HCT116 (cell line): ENCODE measurements at regions not wholly inside any gene's neighbourhood (a gene's known extent, or its start where the extent isn't known, plus 50 kb on each side); places are given as distances from the start of the nearest gene placed in this dataset.

Source experiments
- ATAC-seq: fragments of 200-7000 bp; cut with Tn5 transposase; 2 replicates; pipeline ENCODE4 v1.9.1; 2020; ENCODE audit warnings: mild to moderate bottlenecking, moderate library complexity
- BruUV-seq: library from RNA; stranded (reverse); fragments of 400-500 nt; replicated peaks from 2 replicates; lab custom pipeline; 2021; lab: Mats Ljungman, UMichigan
- CTCF ChIA-PET: fragments of 300-600 bp; sonication (Branson Sonifier 250); formaldehyde crosslinking; loops from one replicate; lab custom pipeline; 2021; ENCODE audit warnings: antibody characterized with exemption; lab: Charles Lee
- POLR2A ChIA-PET: fragments of 300-600, 350-600 bp; sonication (Branson Sonifier 250); formaldehyde crosslinking; loops from one replicate; lab custom pipeline; 2021; ENCODE audit warnings: antibody characterized with exemption; lab: Charles Lee
- RAD21 ChIA-PET, 2 experiments: fragments of 300-600 bp; sonication (Branson Sonifier 250); formaldehyde crosslinking; loops; one replicate each; lab custom pipeline; 2023; ENCODE audit warnings: low total read pairs in 2 of 2; ENCODE audit not compliant: uncharacterized antibody in 2 of 2, unreplicated experiment in 2 of 2, low non-redundant PET in 1 of 2; lab: Charles Lee
- DNase-seq: peaks from one replicate; pipeline ENCODE4 v3.0.0-alpha.2; 2010; ENCODE audit warnings: low read depth, low spot score
- H2AFZ ChIP-seq: fragments of 200-600 bp; shearing (Covaris generic), sonication (generic); 2 replicates; pipeline ENCODE4 v1.6.1; 2017; ENCODE audit warnings: low read depth, mixed run types, mixed read lengths, antibody characterized with exemption, low read length; ENCODE audit not compliant: poor library complexity, severe bottlenecking
- H3K27ac ChIP-seq: 2 replicates; pipeline ENCODE4 v1.5.1; 2012; ENCODE audit warnings: low read depth, low read length
- H3K27me3 ChIP-seq: fragments of 200-600 bp; sonication (generic); 2 replicates; pipeline ENCODE4 v1.6.1; 2016; ENCODE audit warnings: mixed run types, low read length, mixed read lengths; ENCODE audit not compliant: insufficient read depth
- H3K36me3 ChIP-seq, 2 experiments: fragments of 200-500 bp in 1 of 2; fragments of 200-600 bp in 1 of 2; sonication (Bioruptor generic) in 1 of 2; sonication (generic) in 1 of 2; 2 replicates each; pipeline versions ENCODE4 v1.5.1 to v1.6.1; 2014 to 2016; ENCODE audit warnings: low read length in 2 of 2, inconsistent platforms in 1 of 2, mixed read lengths in 1 of 2, mixed run types in 1 of 2; ENCODE audit not compliant: insufficient read depth in 2 of 2, control insufficient read depth in 1 of 2
- H3K4me1 ChIP-seq, 2 experiments: fragments of 200-600 bp in 1 of 2; sonication (generic) in 1 of 2; 2 replicates each; pipeline versions ENCODE4 v1.5.1 to v1.6.1; 2012 to 2017; ENCODE audit warnings: low read length in 2 of 2, inconsistent platforms in 1 of 2, mild to moderate bottlenecking in 1 of 2, mixed read lengths in 1 of 2, mixed run types in 1 of 2, moderate library complexity in 1 of 2; ENCODE audit not compliant: insufficient read depth in 2 of 2, control insufficient read depth in 1 of 2
- H3K4me2 ChIP-seq: fragments of 200-600 bp; sonication (generic); 2 replicates; pipeline ENCODE4 v1.6.1; 2017; ENCODE audit warnings: mixed run types, low read length, mixed read lengths
- H3K4me3 ChIP-seq, 2 experiments: fragments of 200-600 bp in 1 of 2; sonication (generic) in 1 of 2; replicated peaks in 1 of 2; 2 replicates each; pipeline ENCODE4 v1.5.1; 2011 to 2016; ENCODE audit warnings: low read length in 2 of 2, control low read depth in 1 of 2, low read depth in 1 of 2, mild to moderate bottlenecking in 1 of 2, mixed read lengths in 1 of 2, mixed run types in 1 of 2
- H3K79me2 ChIP-seq: fragments of 200-600 bp; sonication (generic); 2 replicates; pipeline ENCODE4 v1.6.1; 2017; ENCODE audit warnings: mild to moderate bottlenecking, mixed run types, low read length, moderate library complexity, mixed read lengths; ENCODE audit not compliant: insufficient read depth
- H3K9ac ChIP-seq: fragments of 200-600 bp; sonication (generic); 2 replicates; pipeline ENCODE4 v1.6.1; 2016; ENCODE audit warnings: low read length, mixed read lengths
- H3K9me2 ChIP-seq: fragments of 200-600 bp; sonication (generic), shearing (Covaris generic); 2 replicates; pipeline ENCODE4 v1.6.1; 2017; ENCODE audit warnings: mixed run types, mild to moderate bottlenecking, moderate library complexity; ENCODE audit not compliant: insufficient read depth
- H3K9me3 ChIP-seq, 2 experiments: fragments of 200-500 bp in 1 of 2; fragments of 200-600 bp in 1 of 2; sonication (Bioruptor generic) in 1 of 2; sonication (generic) in 1 of 2; 2 replicates each; pipeline ENCODE4 v1.6.1; 2014 to 2017; ENCODE audit warnings: low read length in 2 of 2, mixed read lengths in 2 of 2, inconsistent platforms in 1 of 2, low read depth in 1 of 2, mild to moderate bottlenecking in 1 of 2, mixed run types in 1 of 2, moderate library complexity in 1 of 2; ENCODE audit not compliant: control insufficient read depth in 1 of 2, insufficient read depth in 1 of 2
- H4K20me1 ChIP-seq: fragments of 200-600 bp; sonication (generic), shearing (Covaris generic); 2 replicates; pipeline ENCODE4 v1.6.1; 2017; ENCODE audit warnings: mixed run types, mild to moderate bottlenecking, moderate library complexity; ENCODE audit not compliant: insufficient read depth
- CBX3 ChIP-seq: IDR thresholded peaks from 2 replicates; pipeline ENCODE4 v1.6.1; 2012; ENCODE audit warnings: low read depth
- CEBPB ChIP-seq: IDR thresholded peaks from 2 replicates; pipeline ENCODE4 v1.6.1; 2012; ENCODE audit warnings: low read depth
- EGR1 ChIP-seq: IDR thresholded peaks from 2 replicates; pipeline ENCODE4 v1.6.1; 2012; ENCODE audit warnings: low read depth
- ELF1 ChIP-seq: IDR thresholded peaks from 2 replicates; pipeline ENCODE4 v1.6.1; 2012; ENCODE audit warnings: low read depth, borderline replicate concordance
- EZH2 ChIP-seq: fragments of 200-600 bp; sonication (generic); IDR thresholded peaks from 2 replicates; pipeline ENCODE4 v1.6.1; 2017; ENCODE audit warnings: antibody characterized with exemption, mixed run types
- EZH2phosphoT487 ChIP-seq: fragments of 200-600 bp; IDR thresholded peaks from 2 replicates; pipeline ENCODE4 v1.6.1; 2018; ENCODE audit warnings: antibody characterized with exemption, borderline replicate concordance
- FOSL1 ChIP-seq: IDR thresholded peaks from 2 replicates; pipeline ENCODE4 v1.6.1; 2012; ENCODE audit warnings: low read depth
- JUND ChIP-seq: IDR thresholded peaks from 2 replicates; pipeline ENCODE4 v1.6.1; 2012
- POLR2AphosphoS5 ChIP-seq: IDR thresholded peaks from 2 replicates; pipeline ENCODE4 v1.6.1; 2011; ENCODE audit warnings: mild to moderate bottlenecking, low read depth, low read length, moderate library complexity
- SP1 ChIP-seq: IDR thresholded peaks from 2 replicates; pipeline ENCODE4 v1.6.1; 2012; ENCODE audit warnings: low read depth
- SRF ChIP-seq: IDR thresholded peaks from 2 replicates; pipeline ENCODE4 v1.6.1; 2012; ENCODE audit warnings: low read depth
- TCF7L2 ChIP-seq: IDR thresholded peaks from 2 replicates; pipeline ENCODE4 v1.7.0; 2011; ENCODE audit warnings: borderline replicate concordance, inconsistent platforms; ENCODE audit not compliant: insufficient read depth, insufficient read length; ENCODE audit errors: extremely low read depth
- YY1 ChIP-seq: IDR thresholded peaks from 2 replicates; pipeline ENCODE4 v1.6.1; 2011; ENCODE audit warnings: low read length, low read depth, moderate library complexity, mild to moderate bottlenecking; ENCODE audit not compliant: insufficient replicate concordance; ENCODE audit errors: extremely low read depth
- ZFX ChIP-seq: fragments of 450-650 bp; IDR thresholded peaks from 2 replicates; pipeline ENCODE4 v1.6.1; 2017
- ZNF274 ChIP-seq: fragments of 200-500 bp; sonication (Bioruptor generic); IDR thresholded peaks from 2 replicates; pipeline ENCODE4 v1.6.1; 2014; ENCODE audit warnings: mild to moderate bottlenecking, low read depth, low read length, inconsistent platforms
- intact Hi-C: fragments of 100-400 bp; cut with micrococcal nuclease; formaldehyde crosslinking; loops from 2 replicates; pipeline ENCODE4 v1.10.0; 2022
- TF ChIP-seq, protein P1 (sequence below): IDR thresholded peaks from 2 replicates; pipeline ENCODE4 v1.6.1; 2012; ENCODE audit warnings: low read depth
- TF ChIP-seq, protein P2 (sequence below): IDR thresholded peaks from 2 replicates; pipeline ENCODE4 v1.6.1; 2012
- TF ChIP-seq, protein P3 (sequence below), 3 experiments: fragments of 200-600 bp in 1 of 3; sonication (generic) in 1 of 3; IDR thresholded peaks in 2 of 3; conservative IDR thresholded peaks in 1 of 3; 2 replicates each; pipeline ENCODE4 v1.5.1; 2012 to 2017; ENCODE audit warnings: low read depth in 2 of 3, low read length in 2 of 3, antibody characterized with exemption in 1 of 3, borderline replicate concordance in 1 of 3, control low read depth in 1 of 3, mild to moderate bottlenecking in 1 of 3, mixed read lengths in 1 of 3, mixed run types in 1 of 3, moderate library complexity in 1 of 3; ENCODE audit not compliant: insufficient read depth in 1 of 3

DNA sequence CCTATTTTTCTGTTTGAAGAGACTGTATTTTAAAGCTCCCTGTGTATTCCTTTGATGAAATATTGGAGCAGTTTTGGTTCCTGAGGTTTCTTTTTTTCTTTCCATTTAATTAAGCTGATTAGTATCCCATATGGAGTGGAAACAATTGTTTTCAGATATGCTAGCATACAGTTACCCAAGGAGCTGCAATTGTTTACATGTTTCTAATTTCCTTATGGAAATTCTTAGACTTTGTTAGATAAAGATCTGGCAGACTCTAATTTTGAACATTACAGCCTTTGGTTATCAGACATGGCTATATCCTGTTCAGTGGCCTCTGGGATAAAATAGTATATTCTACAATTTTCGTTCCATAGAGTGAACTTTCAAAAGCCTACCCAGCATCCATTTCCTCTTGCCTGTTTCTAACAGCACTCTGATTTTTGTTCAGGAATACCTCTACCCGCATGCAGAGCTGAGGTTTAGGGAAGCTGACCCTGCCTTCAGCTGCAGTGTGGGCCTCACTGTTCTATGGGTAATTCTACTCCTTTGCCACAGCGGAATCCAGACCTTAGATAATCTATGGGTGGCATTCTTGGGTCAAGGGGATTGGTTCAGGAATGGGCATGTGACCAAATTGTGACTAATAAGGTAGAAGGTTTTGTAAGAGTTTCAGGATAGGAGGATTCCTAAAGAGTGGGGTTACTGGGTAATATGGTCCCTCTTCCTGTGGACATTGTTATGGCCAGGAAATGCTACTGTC is 161.1 kb upstream of the ANKRD28 start:
- Histone ChIP-seq H3K79me2 (no peaks in the 10 kb centered on the region), H2AFZ (no peak overlapping the region), H3K4me3 (no peak overlapping the region), H3K9me3 (no peaks in the 10 kb centered on the region), H3K27me3 (no peaks in the 10 kb centered on the region), H3K4me1 (no peaks in the 10 kb centered on the region), H3K9me2 (no peaks in the 10 kb centered on the region), H3K4me2 (no peak overlapping the region), H3K27ac (no peak overlapping the region), H3K36me3 (no peaks in the 10 kb centered on the region), H3K9ac (no peak overlapping the region), H4K20me1 (no peaks in the 10 kb centered on the region)
- no peak for ATAC-seq
- intact Hi-C loops = no loop called here
- TF ChIP-seq POLR2AphosphoS5 = no peak
- TF ChIP-seq YY1 = no peak
- TF ChIP-seq FOSL1 = no peak
- TF ChIP-seq EZH2 = no peak
- TF ChIP-seq SP1 = no peak
- TF ChIP-seq, protein P1, sequence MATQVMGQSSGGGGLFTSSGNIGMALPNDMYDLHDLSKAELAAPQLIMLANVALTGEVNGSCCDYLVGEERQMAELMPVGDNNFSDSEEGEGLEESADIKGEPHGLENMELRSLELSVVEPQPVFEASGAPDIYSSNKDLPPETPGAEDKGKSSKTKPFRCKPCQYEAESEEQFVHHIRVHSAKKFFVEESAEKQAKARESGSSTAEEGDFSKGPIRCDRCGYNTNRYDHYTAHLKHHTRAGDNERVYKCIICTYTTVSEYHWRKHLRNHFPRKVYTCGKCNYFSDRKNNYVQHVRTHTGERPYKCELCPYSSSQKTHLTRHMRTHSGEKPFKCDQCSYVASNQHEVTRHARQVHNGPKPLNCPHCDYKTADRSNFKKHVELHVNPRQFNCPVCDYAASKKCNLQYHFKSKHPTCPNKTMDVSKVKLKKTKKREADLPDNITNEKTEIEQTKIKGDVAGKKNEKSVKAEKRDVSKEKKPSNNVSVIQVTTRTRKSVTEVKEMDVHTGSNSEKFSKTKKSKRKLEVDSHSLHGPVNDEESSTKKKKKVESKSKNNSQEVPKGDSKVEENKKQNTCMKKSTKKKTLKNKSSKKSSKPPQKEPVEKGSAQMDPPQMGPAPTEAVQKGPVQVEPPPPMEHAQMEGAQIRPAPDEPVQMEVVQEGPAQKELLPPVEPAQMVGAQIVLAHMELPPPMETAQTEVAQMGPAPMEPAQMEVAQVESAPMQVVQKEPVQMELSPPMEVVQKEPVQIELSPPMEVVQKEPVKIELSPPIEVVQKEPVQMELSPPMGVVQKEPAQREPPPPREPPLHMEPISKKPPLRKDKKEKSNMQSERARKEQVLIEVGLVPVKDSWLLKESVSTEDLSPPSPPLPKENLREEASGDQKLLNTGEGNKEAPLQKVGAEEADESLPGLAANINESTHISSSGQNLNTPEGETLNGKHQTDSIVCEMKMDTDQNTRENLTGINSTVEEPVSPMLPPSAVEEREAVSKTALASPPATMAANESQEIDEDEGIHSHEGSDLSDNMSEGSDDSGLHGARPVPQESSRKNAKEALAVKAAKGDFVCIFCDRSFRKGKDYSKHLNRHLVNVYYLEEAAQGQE = no peak
- TF ChIP-seq, protein P2, sequence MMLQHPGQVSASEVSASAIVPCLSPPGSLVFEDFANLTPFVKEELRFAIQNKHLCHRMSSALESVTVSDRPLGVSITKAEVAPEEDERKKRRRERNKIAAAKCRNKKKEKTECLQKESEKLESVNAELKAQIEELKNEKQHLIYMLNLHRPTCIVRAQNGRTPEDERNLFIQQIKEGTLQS = no peak
- TF ChIP-seq, protein P3, sequence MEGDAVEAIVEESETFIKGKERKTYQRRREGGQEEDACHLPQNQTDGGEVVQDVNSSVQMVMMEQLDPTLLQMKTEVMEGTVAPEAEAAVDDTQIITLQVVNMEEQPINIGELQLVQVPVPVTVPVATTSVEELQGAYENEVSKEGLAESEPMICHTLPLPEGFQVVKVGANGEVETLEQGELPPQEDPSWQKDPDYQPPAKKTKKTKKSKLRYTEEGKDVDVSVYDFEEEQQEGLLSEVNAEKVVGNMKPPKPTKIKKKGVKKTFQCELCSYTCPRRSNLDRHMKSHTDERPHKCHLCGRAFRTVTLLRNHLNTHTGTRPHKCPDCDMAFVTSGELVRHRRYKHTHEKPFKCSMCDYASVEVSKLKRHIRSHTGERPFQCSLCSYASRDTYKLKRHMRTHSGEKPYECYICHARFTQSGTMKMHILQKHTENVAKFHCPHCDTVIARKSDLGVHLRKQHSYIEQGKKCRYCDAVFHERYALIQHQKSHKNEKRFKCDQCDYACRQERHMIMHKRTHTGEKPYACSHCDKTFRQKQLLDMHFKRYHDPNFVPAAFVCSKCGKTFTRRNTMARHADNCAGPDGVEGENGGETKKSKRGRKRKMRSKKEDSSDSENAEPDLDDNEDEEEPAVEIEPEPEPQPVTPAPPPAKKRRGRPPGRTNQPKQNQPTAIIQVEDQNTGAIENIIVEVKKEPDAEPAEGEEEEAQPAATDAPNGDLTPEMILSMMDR (IDR thresholded peaks at IDR 0.05 in 2 of 3, conservative IDR thresholded peaks at IDR 0.05 in 1 of 3; ENCODE audit: borderline replicate concordance in 1 of 3, insufficient read depth in 1 of 3, low read depth in 2 of 3, low read length in 2 of 3) = no peak
- TF ChIP-seq EGR1 = no peak
- no peak for TF ChIP-seq CEBPB
- TF ChIP-seq ZNF274 = no peak
- TF ChIP-seq CBX3 = no peak
- TF ChIP-seq TCF7L2 = no peak
- no peak for TF ChIP-seq EZH2phosphoT487
- TF ChIP-seq ELF1 = no peak
- TF ChIP-seq SRF = no peak
- no peak for TF ChIP-seq ZFX
- TF ChIP-seq JUND = no peak
- ChIA-PET CTCF (no interaction called here), RAD21 (no interaction called here), POLR2A (no interaction called here)
- BruUV-seq = no TSS peak
- no peak for DNase-seq
